Prostate gland (tissue), 2 donors: ENCODE measurements at regions not wholly inside any gene's neighbourhood (a gene's known extent, or its start where the extent isn't known, plus 50 kb on each side); places are given as distances from the start of the nearest gene placed in this dataset.

Source experiments
- DNase-seq: peaks from one replicate; pipeline ENCODE4 v3.0.0-alpha.2; 2019; ENCODE audit warnings: low spot score
- H3K27ac ChIP-seq, 2 donors: fragments of 200-600 bp; sonication (generic); 2 replicates each; pipeline ENCODE4 v1.5.1; 2017 to 2019
- H3K27me3 ChIP-seq: fragments of 200-600 bp; sonication (generic); replicated peaks from 2 replicates; pipeline ENCODE4 v1.5.1; 2019; ENCODE audit not compliant: insufficient read depth
- H3K36me3 ChIP-seq, 2 donors: fragments of 200-600 bp; sonication (generic); 1 replicate in 1 of 2; 2 replicates in 1 of 2; pipeline versions ENCODE4 v1.5.1 to v1.8.1; 2017 to 2019
- H3K4me1 ChIP-seq: fragments of 200-600 bp; sonication (generic); replicated peaks from 2 replicates; pipeline ENCODE4 v1.5.1; 2019
- H3K4me3 ChIP-seq, 2 donors: fragments of 200-600 bp; sonication (generic); 2 replicates each; pipeline ENCODE4 v1.5.1; 2017 to 2019
- H3K9me3 ChIP-seq: fragments of 200-600 bp; sonication (generic); 2 replicates; pipeline ENCODE4 v1.5.1; 2017
- POLR2A ChIP-seq: fragments of 450-650 bp; IDR thresholded peaks from one replicate; pipeline ENCODE4 v1.6.1; 2016; ENCODE audit warnings: antibody characterized with exemption, mild to moderate bottlenecking
- POLR2AphosphoS5 ChIP-seq: sonication (generic); formaldehyde crosslinking; IDR thresholded peaks from one replicate; pipeline ENCODE4 v1.6.1; 2017; ENCODE audit warnings: antibody characterized with exemption
- WGBS: methylation state at CpG from one replicate; pipeline ENCODE4 v1.1.5; 2018; 5-methylcytosine and 5-hydroxymethylcytosine counted together
- intact Hi-C: fragments of 100-400 bp; cut with DNase I; formaldehyde crosslinking; loops from one replicate; pipeline ENCODE4 v1.14.2; 2022
- TF ChIP-seq, protein P1 (sequence below), 4 experiments: fragments of 200-600 bp in 2 of 4; fragments of 450-650 bp in 2 of 4; sonication (generic) in 2 of 4; IDR thresholded peaks; 1 replicate in 3 of 4; 2 replicates in 1 of 4; pipeline ENCODE4 v1.5.1; 2016 to 2019; ENCODE audit warnings: antibody characterized with exemption in 4 of 4, mild to moderate bottlenecking in 2 of 4, moderate library complexity in 2 of 4

DNA sequence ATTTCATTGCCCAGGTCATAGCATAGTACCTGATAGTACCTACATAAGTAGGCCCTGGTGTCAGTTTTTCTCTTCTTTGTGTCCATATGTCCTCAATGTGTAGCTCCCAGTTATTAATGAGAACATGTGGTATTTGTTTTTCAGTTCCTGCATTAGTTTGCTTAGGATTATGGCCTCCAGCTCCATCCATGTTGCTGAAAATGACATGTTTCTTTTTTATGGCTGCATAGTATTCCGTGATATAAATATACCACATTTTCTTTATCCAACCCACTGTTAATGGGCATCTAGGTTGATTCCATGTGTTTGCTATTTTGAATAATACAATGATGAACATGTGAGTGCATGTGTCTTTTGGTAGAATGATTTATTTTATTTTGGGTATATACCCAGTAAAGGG is 641.6 kb downstream of the RFPL4B start:
- Histone ChIP-seq H3K9me3 (no peaks in the 10 kb centered on the region), H3K27me3 (no peaks in the 10 kb centered on the region), H3K36me3 (no peaks in the 10 kb centered on the region), H3K4me3 (no peak overlapping the region), H3K27ac (no peak overlapping the region), H3K4me1 (no peaks in the 10 kb centered on the region)
- intact Hi-C loops: no loop called here
- no peak for DNase-seq
- WGBS: 100% methylated on average over 1 of the region's 1 CpG
- TF ChIP-seq, protein P1, sequence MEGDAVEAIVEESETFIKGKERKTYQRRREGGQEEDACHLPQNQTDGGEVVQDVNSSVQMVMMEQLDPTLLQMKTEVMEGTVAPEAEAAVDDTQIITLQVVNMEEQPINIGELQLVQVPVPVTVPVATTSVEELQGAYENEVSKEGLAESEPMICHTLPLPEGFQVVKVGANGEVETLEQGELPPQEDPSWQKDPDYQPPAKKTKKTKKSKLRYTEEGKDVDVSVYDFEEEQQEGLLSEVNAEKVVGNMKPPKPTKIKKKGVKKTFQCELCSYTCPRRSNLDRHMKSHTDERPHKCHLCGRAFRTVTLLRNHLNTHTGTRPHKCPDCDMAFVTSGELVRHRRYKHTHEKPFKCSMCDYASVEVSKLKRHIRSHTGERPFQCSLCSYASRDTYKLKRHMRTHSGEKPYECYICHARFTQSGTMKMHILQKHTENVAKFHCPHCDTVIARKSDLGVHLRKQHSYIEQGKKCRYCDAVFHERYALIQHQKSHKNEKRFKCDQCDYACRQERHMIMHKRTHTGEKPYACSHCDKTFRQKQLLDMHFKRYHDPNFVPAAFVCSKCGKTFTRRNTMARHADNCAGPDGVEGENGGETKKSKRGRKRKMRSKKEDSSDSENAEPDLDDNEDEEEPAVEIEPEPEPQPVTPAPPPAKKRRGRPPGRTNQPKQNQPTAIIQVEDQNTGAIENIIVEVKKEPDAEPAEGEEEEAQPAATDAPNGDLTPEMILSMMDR (IDR thresholded peaks at IDR 0.05): no peak
- TF ChIP-seq POLR2A: no peak
- TF ChIP-seq POLR2AphosphoS5: no peak

DNA sequence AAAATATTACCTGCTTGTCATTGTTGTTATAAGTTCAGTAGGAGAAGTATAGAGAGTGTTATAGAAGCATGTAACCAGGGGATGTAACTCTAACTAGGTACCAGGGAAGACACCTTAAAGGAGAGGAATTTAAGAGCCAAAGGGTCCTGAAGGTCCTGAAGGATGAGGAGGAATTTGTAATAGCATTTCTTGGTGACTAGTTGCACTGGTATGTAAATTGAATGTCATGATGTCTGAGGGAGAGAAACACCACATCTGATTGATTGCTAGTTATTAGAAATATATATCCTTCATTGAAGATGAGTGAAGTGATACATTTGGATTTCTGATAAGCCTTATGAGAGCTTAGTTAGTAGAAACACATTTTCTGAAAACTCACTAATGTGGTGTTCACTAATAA is 643.8 kb downstream of the RFPL4B start:
- Histone ChIP-seq H3K27me3 (no peaks in the 10 kb centered on the region), H3K9me3 (no peaks in the 10 kb centered on the region), H3K27ac (no peak overlapping the region), H3K36me3 (no peaks in the 10 kb centered on the region), H3K4me1 (no peaks in the 10 kb centered on the region), H3K4me3 (no peak overlapping the region)
- no peak for DNase-seq
- intact Hi-C loops: no loop called here
- TF ChIP-seq, protein P1 (IDR thresholded peaks at IDR 0.05): no peak
- TF ChIP-seq POLR2A (no peak), POLR2AphosphoS5 (no peak)

DNA sequence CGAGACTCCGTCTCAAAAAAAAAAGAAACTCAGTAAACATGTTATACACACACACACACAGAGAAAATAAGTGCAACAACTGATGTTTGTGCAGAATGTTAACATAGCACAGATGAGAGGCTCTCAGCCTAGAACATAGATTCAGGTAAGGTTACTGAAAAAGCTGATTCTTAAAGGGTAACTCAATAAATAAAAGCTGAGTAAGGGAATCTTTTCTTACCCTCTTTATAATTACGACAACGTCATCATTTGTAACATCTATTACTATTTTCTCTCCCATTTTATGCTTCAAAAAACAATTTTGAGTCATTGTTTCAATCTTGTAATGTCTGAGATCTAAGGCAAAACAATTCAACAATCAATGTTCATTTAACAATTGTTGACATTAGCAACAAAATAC is 644.8 kb downstream of the RFPL4B start:
- intact Hi-C loops: no loop called here

DNA sequence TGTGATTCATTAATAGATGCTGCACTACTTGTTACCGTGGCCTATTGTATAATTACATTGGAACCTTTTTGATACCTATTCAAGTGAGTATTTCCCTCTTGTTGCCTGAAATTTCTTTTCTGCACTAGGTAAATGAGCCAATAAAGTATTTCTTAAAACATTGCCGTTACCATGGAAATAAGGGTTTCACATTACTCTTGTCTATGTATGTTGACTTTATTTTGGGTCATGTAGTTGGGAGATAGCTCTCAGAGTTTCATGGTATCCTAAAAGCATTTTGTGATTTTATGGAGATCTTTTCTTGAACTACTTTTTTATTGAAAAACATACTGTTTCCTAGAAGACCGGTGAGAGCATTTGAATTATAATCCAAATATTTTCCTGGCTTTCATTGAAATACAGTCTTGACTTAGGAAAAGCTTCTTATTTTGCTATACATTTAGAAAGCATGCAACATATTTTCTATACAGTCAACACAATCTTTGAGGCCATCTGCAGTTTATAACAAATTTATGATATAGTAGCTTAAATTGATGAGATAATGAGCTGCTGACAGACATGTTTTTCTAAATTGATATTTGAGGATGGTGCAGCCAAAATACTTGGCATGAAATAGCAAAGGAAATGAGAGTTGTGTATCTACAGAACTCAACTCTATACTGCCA is 650.4 kb downstream of the RFPL4B start:
- H3K27ac ChIP-seq: no peak overlapping the region
- intact Hi-C loops: no loop called here
- H3K9me3 ChIP-seq: no peaks in the 10 kb centered on the region
- no peaks in the 10 kb centered on the region for H3K4me1 ChIP-seq
- no peak for TF ChIP-seq POLR2A
- TF ChIP-seq POLR2AphosphoS5: no peak
- TF ChIP-seq, protein P1 (IDR thresholded peaks at IDR 0.05): no peak
- no peaks in the 10 kb centered on the region for H3K27me3 ChIP-seq
- WGBS: 66% methylated on average over 3 of the region's 3 CpGs
- no peak overlapping the region for H3K4me3 ChIP-seq
- DNase-seq: no peak
- H3K36me3 ChIP-seq: no peaks in the 10 kb centered on the region

More for the DNA sequence above, 644.8 kb downstream of the RFPL4B start:
- 92% methylated on average over 4 of the region's 4 CpGs for WGBS
- H3K36me3 ChIP-seq: no peaks in the 10 kb centered on the region
- no peaks in the 10 kb centered on the region for H3K4me1 ChIP-seq
- H3K27ac ChIP-seq: no peak overlapping the region
- TF ChIP-seq, protein P1 (IDR thresholded peaks at IDR 0.05): no peak
- no peak for TF ChIP-seq POLR2A
- no peak for TF ChIP-seq POLR2AphosphoS5
- H3K4me3 ChIP-seq: no peak overlapping the region
- H3K27me3 ChIP-seq: no peaks in the 10 kb centered on the region
- no peak for DNase-seq
- H3K9me3 ChIP-seq: no peaks in the 10 kb centered on the region

DNA sequence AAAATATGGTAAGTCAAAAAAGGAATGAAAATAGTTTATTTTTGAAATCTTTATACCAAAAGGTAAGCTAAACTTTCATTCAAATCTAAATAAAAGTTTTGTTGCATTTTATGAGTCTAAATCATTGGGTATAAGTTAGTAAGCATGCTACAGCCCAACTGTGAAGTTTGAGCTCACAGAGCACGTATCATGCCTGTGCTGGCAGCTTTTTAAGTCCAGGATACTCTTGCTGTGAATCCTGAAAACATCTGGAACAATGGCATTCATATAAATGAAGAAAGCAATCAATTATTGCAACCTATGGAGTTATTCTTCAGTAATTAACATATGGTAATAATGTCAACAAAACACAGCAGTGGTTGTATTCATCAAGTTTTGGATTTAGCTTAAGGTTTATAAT is 656.9 kb downstream of the RFPL4B start:
- no peaks in the 10 kb centered on the region for H3K27me3 ChIP-seq
- no peak for DNase-seq

More for the DNA sequence above, 656.9 kb downstream of the RFPL4B start:
- TF ChIP-seq POLR2A (no peak), POLR2AphosphoS5 (no peak)
- TF ChIP-seq, protein P1 (IDR thresholded peaks at IDR 0.05): no peak
- Histone ChIP-seq H3K9me3 (no peaks in the 10 kb centered on the region), H3K27ac (no peak overlapping the region), H3K36me3 (no peaks in the 10 kb centered on the region), H3K4me3 (no peak overlapping the region), H3K4me1 (no peaks in the 10 kb centered on the region)
- intact Hi-C loops: no loop called here
- 85% methylated on average over 1 of the region's 1 CpG for WGBS
